HEK293 (cell line): ENCODE measurements at regions not wholly inside any gene's neighbourhood (a gene's known extent, or its start where the extent isn't known, plus 50 kb on each side); places are given as distances from the start of the nearest gene placed in this dataset.

Source experiments
- CTCF ChIA-PET: fragments of 350-600 bp; formaldehyde crosslinking; extraction: SDS; loops from one replicate; lab custom pipeline; 2021; ENCODE audit warnings: antibody characterized with exemption; lab: Yijun Ruan, JAX
- POLR2A ChIA-PET: fragments of 300-600 bp; formaldehyde crosslinking; extraction: SDS; loops from one replicate; lab custom pipeline; 2020; ENCODE audit warnings: antibody characterized with exemption, inconsistent platforms; lab: Yijun Ruan, JAX
- H3K27ac ChIP-seq: fragments of 200-500 bp; sonication (Bioruptor generic); 2 replicates; pipeline ENCODE4 v1.5.1; 2014; ENCODE audit warnings: low read depth, low read length, control low read depth, inconsistent platforms; ENCODE audit errors: extremely low read depth
- H3K36me3 ChIP-seq, 2 experiments: fragments of 200-500 bp in 1 of 2; sonication (Bioruptor generic) in 1 of 2; 1 replicate in 1 of 2; 2 replicates in 1 of 2; pipeline ENCODE4 v1.5.1; 2014 to 2017; ENCODE audit warnings: inconsistent platforms in 2 of 2, low read length in 2 of 2; ENCODE audit not compliant: control insufficient read depth in 2 of 2, insufficient read depth in 1 of 2
- H3K4me1 ChIP-seq: fragments of 200-500 bp; sonication (Bioruptor generic); 2 replicates; pipeline ENCODE4 v1.5.1; 2014; ENCODE audit warnings: mild to moderate bottlenecking, low read length, inconsistent platforms; ENCODE audit not compliant: control insufficient read depth, insufficient read depth
- H3K4me3 ChIP-seq: 2 replicates; pipeline ENCODE4 v1.5.1; 2011; ENCODE audit warnings: low read depth, mild to moderate bottlenecking, control low read depth, low read length, moderate library complexity
- H3K9me3 ChIP-seq: fragments of 200-500 bp; sonication (Bioruptor generic); 2 replicates; pipeline ENCODE4 v1.5.1; 2014; ENCODE audit warnings: low read depth, low read length, inconsistent platforms; ENCODE audit not compliant: control insufficient read depth, insufficient read depth
- ATF2 ChIP-seq: fragments of 450-650 bp; formaldehyde crosslinking; IDR thresholded peaks from 2 replicates; pipeline ENCODE4 v1.5.1; 2016; ENCODE audit warnings: missing biosample characterization, missing genetic modification characterization, low read depth
- REST ChIP-seq: fragments of 450-650 bp; formaldehyde crosslinking; IDR thresholded peaks from 2 replicates; pipeline ENCODE4 v1.5.1; 2016; ENCODE audit warnings: missing biosample characterization, missing genetic modification characterization
- YY1 ChIP-seq: fragments of 450-650 bp; formaldehyde crosslinking; IDR thresholded peaks from 2 replicates; pipeline ENCODE4 v1.5.1; 2018; ENCODE audit warnings: missing biosample characterization, missing genetic modification characterization
- ZNF335 ChIP-seq: fragments of 450-650 bp; formaldehyde crosslinking; conservative IDR thresholded peaks from 2 replicates; pipeline ENCODE4 v1.5.1; 2016; ENCODE audit warnings: missing biosample characterization, missing genetic modification characterization
- ZNF366 ChIP-seq: fragments of 450-650 bp; formaldehyde crosslinking; conservative IDR thresholded peaks from 2 replicates; pipeline ENCODE4 v1.5.1; 2016; ENCODE audit warnings: missing biosample characterization, missing genetic modification characterization
- ZNF37A ChIP-seq: fragments of 450-650 bp; IDR thresholded peaks from 2 replicates; pipeline ENCODE4 v1.5.1; 2018; ENCODE audit warnings: missing biosample characterization, missing genetic modification characterization
- ZNF394 ChIP-seq: fragments of 450-650 bp; formaldehyde crosslinking; IDR thresholded peaks from 2 replicates; pipeline ENCODE4 v1.5.1; 2016; ENCODE audit warnings: missing biosample characterization, missing genetic modification characterization, mild to moderate bottlenecking, moderate library complexity, borderline replicate concordance
- ZNF518A ChIP-seq: fragments of 450-650 bp; formaldehyde crosslinking; conservative IDR thresholded peaks from 2 replicates; pipeline ENCODE4 v1.5.1; 2016; ENCODE audit warnings: low read depth, missing biosample characterization, missing genetic modification characterization
- ZNF544 ChIP-seq: fragments of 450-650 bp; formaldehyde crosslinking; IDR thresholded peaks from 2 replicates; pipeline ENCODE4 v1.5.0; 2017; ENCODE audit warnings: missing biosample characterization, missing genetic modification characterization
- ZNF555 ChIP-seq: fragments of 450-650 bp; formaldehyde crosslinking; conservative IDR thresholded peaks from 2 replicates; pipeline ENCODE4 v1.5.1; 2017; ENCODE audit warnings: missing biosample characterization, mild to moderate bottlenecking, missing genetic modification characterization, inconsistent platforms
- ZSCAN18 ChIP-seq: fragments of 450-650 bp; formaldehyde crosslinking; IDR thresholded peaks from 2 replicates; pipeline ENCODE4 v1.5.1; 2016; ENCODE audit warnings: missing biosample characterization, missing genetic modification characterization
- TF ChIP-seq, protein P1 (sequence below): fragments of 450-650 bp; formaldehyde crosslinking; IDR thresholded peaks from 2 replicates; pipeline ENCODE4 v1.5.1; 2016; ENCODE audit warnings: missing biosample characterization, missing genetic modification characterization

- TF ChIP-seq ZSCAN18 (tag by site-specific recombination) (no peak), ZNF394 (tag by site-specific recombination) (no peak), ZNF366 (no peak)
Observed at GRCh38 chr5:143564417-143564816, 160.9 kb upstream of the NR3C1 start (continued).

DNA sequence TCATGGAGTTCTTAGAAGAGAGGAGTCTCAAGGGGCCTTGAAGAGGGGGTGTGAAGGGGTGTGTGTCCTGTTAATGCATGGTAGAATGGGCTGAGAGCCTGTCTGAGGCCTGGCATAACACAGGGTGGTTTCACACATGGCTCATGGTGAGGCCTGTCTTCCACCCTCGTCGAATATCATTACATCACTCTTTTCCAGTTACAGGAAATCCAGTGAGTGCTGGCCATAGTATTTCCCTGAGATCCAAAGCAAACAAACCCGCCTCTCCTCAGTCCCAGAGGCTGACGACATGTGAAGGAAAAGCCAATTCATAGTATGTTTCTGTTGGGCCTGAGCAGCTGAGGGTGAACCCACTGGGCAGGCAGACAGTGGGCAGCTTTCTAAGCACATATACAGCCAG, 159.4 kb upstream of the NR3C1 start:
- Histone ChIP-seq H3K27ac (no peak overlapping the region), H3K4me3 (no peak overlapping the region), H3K36me3 (no peaks in the 10 kb centered on the region), H3K4me1 (no peaks in the 10 kb centered on the region; the same call in 1 of the 2 replicates), H3K9me3 (no peaks in the 10 kb centered on the region)
- ChIA-PET POLR2A (no interaction called here), CTCF (interaction anchor here (1.2 kb wide), 1 partner anchor 233 kb away, joined by 3 read pairs; no protein-coding TSS in a partner anchor)
- TF ChIP-seq YY1 (tag by site-specific recombination) (no peak), ZNF555 (tag by site-specific recombination) (no peak), ZNF518A (tag by site-specific recombination) (0 out of 2 replicates have a peak, but pooled peaks have one; percentile 12), ZNF544 (tag by site-specific recombination) (no peak), ZNF37A (no peak), REST (tag by site-specific recombination) (0 out of 2 replicates have a peak, but pooled peaks have one; percentile 20), ZNF335 (peak; percentile 62; the same call in 1 of the 2 replicates), ATF2 (tag by site-specific recombination) (peak; percentile 82)
- TF ChIP-seq, protein P1, sequence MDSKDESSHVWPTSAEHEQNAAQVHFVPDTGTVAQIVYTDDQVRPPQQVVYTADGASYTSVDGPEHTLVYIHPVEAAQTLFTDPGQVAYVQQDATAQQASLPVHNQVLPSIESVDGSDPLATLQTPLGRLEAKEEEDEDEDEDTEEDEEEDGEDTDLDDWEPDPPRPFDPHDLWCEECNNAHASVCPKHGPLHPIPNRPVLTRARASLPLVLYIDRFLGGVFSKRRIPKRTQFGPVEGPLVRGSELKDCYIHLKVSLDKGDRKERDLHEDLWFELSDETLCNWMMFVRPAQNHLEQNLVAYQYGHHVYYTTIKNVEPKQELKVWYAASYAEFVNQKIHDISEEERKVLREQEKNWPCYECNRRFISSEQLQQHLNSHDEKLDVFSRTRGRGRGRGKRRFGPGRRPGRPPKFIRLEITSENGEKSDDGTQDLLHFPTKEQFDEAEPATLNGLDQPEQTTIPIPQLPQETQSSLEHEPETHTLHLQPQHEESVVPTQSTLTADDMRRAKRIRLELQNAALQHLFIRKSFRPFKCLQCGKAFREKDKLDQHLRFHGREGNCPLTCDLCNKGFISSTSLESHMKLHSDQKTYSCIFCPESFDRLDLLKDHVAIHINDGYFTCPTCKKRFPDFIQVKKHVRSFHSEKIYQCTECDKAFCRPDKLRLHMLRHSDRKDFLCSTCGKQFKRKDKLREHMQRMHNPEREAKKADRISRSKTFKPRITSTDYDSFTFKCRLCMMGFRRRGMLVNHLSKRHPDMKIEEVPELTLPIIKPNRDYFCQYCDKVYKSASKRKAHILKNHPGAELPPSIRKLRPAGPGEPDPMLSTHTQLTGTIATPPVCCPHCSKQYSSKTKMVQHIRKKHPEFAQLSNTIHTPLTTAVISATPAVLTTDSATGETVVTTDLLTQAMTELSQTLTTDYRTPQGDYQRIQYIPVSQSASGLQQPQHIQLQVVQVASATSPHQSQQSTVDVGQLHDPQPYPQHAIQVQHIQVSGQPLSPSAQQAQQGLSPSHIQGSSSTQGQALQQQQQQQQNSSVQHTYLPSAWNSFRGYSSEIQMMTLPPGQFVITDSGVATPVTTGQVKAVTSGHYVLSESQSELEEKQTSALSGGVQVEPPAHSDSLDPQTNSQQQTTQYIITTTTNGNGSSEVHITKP (tag by site-specific recombination) = peak; percentile 76
